ENCODE measurements at regions not wholly inside any gene's neighbourhood (a gene's known extent, or its start where the extent isn't known, plus 50 kb on each side); places are given as distances from the start of the nearest gene placed in this dataset.

DNA sequence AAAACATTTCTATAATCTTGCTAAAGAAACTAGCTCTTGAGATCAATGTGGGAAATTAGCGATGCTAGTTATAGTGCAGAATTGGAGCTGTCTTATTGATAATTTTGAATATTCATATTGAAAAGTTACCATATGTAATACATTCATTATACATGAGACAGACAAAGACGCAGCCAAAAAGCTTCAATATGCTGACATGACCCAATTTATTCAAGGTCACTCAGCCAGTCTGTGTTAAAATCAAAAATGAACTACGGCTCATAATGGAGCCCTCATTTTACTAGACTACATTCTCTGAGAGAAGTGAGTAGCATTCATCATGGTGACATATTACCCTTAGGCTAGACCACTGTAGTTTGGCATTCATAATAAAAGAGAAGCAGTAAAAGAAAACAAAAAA, 107.3 kb upstream of the GABRG2 start:
- DNase-seq (ENCODE audit: low read depth), result no peak
- TF ChIP-seq, protein P1, sequence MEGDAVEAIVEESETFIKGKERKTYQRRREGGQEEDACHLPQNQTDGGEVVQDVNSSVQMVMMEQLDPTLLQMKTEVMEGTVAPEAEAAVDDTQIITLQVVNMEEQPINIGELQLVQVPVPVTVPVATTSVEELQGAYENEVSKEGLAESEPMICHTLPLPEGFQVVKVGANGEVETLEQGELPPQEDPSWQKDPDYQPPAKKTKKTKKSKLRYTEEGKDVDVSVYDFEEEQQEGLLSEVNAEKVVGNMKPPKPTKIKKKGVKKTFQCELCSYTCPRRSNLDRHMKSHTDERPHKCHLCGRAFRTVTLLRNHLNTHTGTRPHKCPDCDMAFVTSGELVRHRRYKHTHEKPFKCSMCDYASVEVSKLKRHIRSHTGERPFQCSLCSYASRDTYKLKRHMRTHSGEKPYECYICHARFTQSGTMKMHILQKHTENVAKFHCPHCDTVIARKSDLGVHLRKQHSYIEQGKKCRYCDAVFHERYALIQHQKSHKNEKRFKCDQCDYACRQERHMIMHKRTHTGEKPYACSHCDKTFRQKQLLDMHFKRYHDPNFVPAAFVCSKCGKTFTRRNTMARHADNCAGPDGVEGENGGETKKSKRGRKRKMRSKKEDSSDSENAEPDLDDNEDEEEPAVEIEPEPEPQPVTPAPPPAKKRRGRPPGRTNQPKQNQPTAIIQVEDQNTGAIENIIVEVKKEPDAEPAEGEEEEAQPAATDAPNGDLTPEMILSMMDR (IDR thresholded peaks at IDR 0.05; ENCODE audit: insufficient read depth, low read depth, low read length, missing control alignments), result no peak
- H3K4me3 ChIP-seq (ENCODE audit: low read length), result no peak overlapping the region

DNA sequence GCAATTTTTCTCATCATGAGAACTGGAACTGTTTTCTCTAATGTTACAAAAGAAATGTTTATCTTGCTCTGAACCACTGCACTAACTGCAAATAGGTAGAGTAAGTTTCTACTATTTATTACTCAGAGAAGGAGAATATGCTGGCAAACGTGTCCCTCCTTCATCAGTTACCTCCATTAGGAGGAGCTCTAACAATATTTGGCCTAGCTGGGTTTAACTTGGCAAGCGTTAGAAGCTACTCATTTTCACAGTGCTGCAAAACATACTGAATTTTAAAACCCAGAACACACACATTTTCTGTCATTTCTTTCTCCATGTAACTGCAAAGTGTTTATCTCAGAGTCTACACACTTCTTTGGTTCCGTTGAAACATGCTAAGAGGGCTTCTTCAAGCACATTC, 101.0 kb upstream of the GABRG2 start:
- no peak overlapping the region for H3K4me3 ChIP-seq (ENCODE audit: low read length)
- TF ChIP-seq, protein P1 (IDR thresholded peaks at IDR 0.05; ENCODE audit: insufficient read depth, low read depth, low read length, missing control alignments), result peak; percentile 36
- peak; percentile 9 for DNase-seq (ENCODE audit: low read depth)

DNA sequence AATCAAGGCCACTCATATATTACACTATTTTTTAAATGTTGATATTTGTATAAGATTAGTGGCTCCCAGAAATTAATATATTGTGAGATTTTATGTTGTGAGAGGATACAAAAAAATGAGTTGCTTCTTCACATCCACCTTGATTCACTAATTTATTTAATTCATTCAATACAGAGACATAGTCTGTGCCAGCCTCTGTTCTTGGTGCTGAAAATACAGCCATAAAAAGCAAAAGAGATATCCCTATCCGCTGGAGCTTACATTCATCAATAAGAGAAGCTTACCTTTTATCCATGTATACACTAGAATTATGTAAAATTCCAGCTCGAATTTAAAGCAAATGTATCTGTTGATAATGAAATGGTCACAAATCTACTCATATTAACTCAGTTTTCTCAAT, 92.2 kb upstream of the GABRG2 start:
- no peak overlapping the region for H3K4me3 ChIP-seq (ENCODE audit: low read length)
- TF ChIP-seq, protein P1 (IDR thresholded peaks at IDR 0.05; ENCODE audit: insufficient read depth, low read depth, low read length, missing control alignments), result no peak
- no peak for DNase-seq (ENCODE audit: low read depth)

DNA sequence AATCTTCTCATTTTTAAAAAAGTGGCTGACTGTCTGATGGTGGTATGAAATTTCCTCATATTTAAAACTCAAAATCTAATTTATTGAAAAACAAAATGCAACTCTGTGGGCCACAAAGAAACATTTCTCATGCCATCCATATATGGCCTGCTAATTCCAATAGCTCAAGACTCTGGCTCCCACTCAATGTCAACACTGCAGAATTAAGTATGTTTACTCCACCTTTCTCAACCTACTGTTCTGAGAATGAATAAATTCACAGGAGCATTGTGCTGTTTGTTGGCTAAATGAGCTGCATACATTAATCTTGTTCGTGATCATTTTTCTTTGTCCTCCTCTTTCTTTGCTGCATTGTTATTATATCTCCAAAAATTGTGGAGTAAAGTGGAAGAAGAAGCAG, 79.5 kb upstream of the GABRG2 start:
- no peak for DNase-seq (ENCODE audit: low read depth)
- H3K4me3 ChIP-seq (ENCODE audit: low read length), result no peak overlapping the region
- TF ChIP-seq, protein P1 (IDR thresholded peaks at IDR 0.05; ENCODE audit: insufficient read depth, low read depth, low read length, missing control alignments), result no peak

Measured in epithelial cell of esophagus (primary cell).